Head of caudate nucleus (tissue), 42 donors: ENCODE measurements at regions not wholly inside any gene's neighbourhood (a gene's known extent, or its start where the extent isn't known, plus 50 kb on each side); places are given as distances from the start of the nearest gene placed in this dataset.
"Not testable (repeated sequence)": the region's sequence is repeated elsewhere in the genome, so short reads cannot be mapped to it uniquely, and the experiment has no call there.

Source experiments
- DNase-seq, 42 donors: peaks; one replicate each; pipeline versions ENCODE4 v3.0.0 to v3.0.0-alpha.2; 2020 to 2021; ENCODE audit warnings: mixed read lengths in 7 of 42
- intact Hi-C: fragments of 100-400 bp; cut with DNase I; formaldehyde crosslinking; loops from one replicate; pipeline ENCODE4 v1.15.0; 2022

- DNase-seq: no peak
- intact Hi-C loops: no loop called here
These were observed 1303.3 kb downstream of the ROBO2 start for GRCh38 chr3:78343221-78343620.

GRCh38 chr3:78344267-78344666 lies 1304.4 kb downstream of the ROBO2 start:
- DNase-seq, intact Hi-C loops: not testable (repeated sequence)

DNA sequence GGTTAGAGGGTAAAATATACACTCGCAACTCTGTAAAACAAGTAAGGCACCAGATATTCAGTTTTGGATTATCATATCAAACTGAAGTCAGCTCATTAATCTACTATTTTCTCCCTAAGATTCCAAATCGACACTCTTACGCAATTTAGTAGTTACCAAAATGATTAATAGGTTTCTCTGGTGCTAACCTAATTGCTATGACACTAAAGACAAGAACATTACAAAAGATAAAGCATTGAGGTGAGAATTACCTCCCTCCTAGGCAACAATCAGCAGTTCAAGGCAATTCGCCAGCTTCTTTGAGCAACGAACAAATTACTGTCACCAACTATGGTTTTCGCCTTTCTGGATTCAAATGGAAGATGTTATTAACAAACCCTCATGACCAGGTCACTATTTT lies 1305.0 kb downstream of the ROBO2 start:
- intact Hi-C loops: no loop called here
- no peak for DNase-seq

DNA sequence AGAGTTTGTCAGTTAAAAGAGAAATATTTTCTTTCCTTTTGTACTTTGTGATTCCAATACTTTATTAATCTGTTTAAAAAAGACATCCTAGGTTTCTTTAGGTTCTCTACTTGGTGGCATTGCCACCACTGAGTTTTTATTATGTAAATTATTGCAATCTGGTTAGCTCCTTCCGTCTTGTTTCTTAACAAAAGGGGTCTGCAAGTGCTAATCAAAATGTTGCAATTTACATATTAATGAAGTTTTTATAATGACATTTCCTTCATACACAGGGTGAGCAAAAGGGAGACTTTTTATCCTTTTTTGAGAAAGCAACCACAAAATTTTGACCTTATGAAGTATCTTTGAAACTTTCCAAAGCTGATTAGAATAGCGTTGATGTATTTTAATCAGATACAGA lies 1307.3 kb downstream of the ROBO2 start:
- intact Hi-C loops: no loop called here
- DNase-seq: no peak

DNA sequence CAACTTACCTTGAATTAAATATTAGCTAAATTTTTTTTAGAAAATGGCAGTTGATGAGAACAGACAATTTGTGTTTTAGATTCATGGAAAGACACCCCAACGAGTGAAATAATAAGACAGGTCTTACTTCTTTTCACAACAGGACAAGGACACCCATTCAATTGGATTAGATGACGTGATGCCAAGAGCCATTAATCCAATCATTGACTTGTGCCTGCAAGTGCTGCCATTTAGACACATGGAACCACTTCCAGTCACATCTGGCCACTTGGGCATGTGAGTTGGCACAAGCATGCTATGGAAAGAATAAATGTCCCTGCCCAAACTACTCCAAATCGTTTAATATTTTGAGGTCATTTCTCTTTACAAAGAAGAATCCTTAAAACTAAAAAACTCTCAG lies 1308.8 kb downstream of the ROBO2 start:
- no peak for DNase-seq
- intact Hi-C loops: no loop called here

DNA sequence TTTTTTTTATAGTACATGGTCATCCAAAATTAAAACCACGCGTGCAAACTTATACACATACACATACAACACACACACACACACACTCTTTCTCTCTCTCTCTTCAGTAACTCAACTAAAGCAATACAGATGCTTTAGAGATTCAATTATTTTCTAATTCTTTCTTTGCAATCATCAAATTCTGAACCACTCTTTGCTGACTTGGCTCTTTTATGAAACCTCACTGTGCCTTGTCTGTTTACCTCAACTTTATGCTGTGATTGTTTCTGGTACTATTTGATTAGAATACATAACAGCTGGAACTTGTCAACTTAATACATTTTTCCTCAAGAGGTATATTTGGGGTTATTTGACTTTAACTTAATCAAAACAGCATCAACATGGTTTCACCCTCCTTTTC lies 1309.7 kb downstream of the ROBO2 start:
- intact Hi-C loops: no loop called here
- no peak for DNase-seq

DNA sequence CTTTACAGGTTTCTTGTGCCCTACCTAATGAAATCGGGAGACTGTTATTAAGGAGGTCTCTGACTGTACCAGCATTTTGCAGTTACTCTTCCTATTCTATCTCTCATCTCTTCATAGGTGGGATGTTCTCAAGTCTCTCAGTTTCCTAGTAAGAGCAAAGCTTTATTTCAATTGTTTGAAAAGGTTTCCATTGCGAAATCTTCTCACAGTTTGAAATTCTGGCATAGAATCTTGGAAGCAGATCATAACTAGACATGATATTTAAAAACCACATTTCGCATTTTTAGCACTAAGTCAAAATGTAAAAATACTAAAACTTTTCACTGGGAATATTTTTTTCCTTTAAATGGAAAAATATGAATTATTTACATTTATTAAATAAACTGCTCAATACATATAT lies 1311.4 kb downstream of the ROBO2 start:
- intact Hi-C loops: no loop called here
- DNase-seq: no peak

- intact Hi-C loops: no loop called here
- no peak for DNase-seq
These were observed 1313.3 kb downstream of the ROBO2 start for GRCh38 chr3:78353231-78353630.

DNA sequence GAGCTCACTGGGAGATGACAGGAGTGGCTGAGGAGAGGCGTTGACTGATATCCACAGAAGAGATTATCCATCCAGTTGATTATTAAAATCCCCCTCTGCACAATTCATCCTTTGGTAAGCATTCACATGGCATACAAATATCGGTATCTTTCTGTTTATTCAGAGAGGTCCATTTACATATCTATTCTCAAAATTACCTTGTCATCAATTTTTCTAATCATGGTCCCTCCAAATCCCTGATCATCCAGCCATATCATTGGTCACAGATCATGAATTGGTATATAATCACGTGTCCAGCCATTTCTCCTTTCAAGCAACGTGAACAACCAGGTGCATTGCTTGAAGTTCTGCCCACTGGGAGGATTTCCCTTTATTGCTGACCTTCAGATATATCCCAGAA lies 1321.0 kb downstream of the ROBO2 start:
- intact Hi-C loops: no loop called here
- no peak for DNase-seq

DNA sequence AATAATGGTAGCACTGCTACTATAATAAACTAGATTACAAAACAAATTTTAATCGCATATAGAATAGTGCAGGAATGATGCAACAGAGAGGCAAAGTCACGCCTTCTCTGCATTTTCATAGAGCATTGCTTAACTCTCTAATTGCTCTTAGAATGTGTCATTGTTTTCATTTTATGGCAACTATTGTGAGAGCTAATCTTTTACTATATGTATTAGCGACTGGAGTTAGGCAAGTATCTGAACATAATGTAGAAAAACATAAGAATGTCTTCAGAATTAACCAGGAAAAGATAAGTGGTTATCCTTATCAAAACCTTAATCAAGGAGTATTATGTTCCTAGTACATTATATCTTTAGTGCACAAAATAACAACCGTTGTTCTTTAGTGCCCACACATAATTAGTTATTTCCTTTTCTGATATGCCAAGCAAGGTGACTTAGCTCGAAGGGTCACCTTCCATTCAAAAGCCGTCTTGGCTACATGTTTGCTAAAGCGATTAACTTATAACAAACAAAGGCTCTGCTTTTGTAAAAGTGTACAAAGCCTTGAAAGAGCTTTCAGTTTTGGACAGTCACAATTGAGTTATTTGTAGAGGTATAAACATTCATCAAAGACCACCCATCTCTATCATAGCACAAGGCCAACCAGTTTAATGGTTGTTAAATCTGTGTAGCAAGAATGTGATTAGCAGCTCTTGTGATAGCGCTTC lies 1328.9 kb downstream of the ROBO2 start:
- intact Hi-C loops: no loop called here
- DNase-seq: no peak

DNA sequence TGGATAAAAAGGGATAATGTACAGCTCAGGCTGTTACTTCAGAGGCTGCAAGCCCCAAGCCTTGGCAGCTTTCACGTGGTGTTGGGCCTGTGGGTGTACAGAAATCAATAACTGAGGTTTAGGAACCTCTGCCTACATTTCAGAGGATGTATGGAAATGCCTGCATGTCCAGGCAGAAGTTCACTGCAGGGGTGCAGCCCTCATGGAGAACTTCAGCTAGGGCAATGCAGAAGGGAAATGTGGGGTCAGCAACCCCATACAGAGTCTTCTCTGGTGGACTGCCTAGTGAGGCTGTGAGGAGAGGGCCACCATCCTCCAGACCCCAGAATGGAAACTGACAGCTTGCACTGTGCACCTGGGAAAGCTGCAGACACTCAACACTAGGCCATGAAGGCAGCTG lies 1350.3 kb downstream of the ROBO2 start:
- DNase-seq: no peak
- intact Hi-C loops: no loop called here

- DNase-seq: no peak
- intact Hi-C loops: no loop called here
These were observed 1358.5 kb downstream of the ROBO2 start for GRCh38 chr3:78398401-78398800.

DNA sequence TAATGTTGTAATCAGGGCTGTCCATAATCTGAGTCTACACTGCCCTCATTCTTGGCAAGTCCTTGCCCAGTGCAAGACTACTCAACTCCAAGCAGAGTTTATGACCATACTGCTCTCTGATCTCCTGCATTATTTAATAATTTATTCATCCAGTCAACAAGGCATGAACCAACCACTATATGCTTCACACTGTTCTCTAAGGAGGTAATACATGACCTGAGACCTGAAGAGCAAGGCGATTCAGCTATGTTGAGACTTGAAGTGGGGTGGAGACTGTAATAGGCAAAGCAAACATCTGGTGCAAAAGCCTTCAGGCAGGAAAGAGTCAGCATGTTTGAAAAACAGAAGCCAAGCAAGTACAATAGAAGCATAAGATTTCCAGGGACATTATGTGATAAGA lies 1362.8 kb downstream of the ROBO2 start:
- DNase-seq: no peak
- intact Hi-C loops: no loop called here

GRCh38 chr3:78405745-78406144 lies 1362.1 kb downstream of the ROBO1 start:
- intact Hi-C loops: no loop called here
- no peak for DNase-seq

- DNase-seq: peak in 27 of 42 donors; percentile 1 to 70 (median 24)
- intact Hi-C loops: no loop called here
These were observed 1361.4 kb downstream of the ROBO1 start for GRCh38 chr3:78406396-78406795.

DNA sequence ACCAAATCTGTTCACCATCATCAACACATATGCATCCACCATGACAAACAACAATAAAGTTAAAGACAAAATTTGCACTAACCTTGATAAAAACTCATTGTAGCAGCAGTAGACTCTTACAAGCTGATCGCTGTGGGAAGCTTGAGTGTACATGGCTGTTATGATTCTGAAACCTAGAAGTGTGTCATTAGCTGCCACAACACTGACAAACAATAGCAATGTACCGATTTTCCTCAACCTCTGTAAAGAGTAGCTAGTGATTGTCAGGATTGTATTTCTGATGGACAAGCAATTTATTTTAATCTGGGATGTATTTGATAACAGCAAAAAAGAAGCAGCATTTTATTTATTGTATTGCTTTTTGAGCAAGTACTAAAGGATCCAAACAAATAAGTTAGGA lies 1357.7 kb downstream of the ROBO1 start:
- intact Hi-C loops: no loop called here

DNA sequence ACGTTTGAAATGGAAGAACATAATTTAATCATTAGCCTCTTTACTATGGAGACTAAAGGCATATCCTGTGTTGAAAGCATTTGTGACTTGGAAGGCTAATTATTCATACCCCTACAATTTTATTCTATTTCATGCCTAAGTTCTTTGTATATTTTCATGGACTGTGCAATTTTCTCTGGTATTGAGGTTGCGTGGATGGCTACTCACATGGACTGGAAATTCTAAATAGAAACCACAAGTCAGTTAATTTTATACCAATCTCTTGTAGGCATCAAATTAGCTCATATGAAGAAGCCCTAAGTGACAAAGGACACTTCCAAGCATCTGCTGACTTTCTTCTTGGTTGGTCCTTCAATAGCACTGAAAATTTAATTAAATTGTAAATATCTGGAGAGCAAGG lies 1353.5 kb downstream of the ROBO1 start:
- DNase-seq: no peak
- intact Hi-C loops: no loop called here

More for the DNA sequence above, 1357.7 kb downstream of the ROBO1 start:
- no peak for DNase-seq

DNA sequence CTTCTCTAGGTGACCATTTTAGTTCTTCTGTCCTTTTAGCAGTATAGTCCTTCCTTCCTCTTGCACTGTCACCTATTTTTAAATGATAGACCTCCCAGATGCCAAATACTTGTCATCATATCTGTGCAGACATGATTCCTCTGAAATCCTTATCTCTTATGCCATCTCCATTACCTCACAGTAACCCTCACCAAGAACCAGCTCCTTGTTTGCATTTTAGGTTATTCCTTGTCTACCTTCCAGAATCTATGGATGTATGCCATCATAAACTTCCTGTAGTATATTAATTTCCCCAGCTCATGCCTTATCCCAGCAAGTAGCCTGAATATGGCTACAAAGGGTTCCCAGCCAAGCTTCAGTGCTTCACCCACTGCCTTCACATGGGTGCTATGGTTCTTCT lies 1347.2 kb downstream of the ROBO1 start:
- intact Hi-C loops: no loop called here
- DNase-seq: no peak

DNA sequence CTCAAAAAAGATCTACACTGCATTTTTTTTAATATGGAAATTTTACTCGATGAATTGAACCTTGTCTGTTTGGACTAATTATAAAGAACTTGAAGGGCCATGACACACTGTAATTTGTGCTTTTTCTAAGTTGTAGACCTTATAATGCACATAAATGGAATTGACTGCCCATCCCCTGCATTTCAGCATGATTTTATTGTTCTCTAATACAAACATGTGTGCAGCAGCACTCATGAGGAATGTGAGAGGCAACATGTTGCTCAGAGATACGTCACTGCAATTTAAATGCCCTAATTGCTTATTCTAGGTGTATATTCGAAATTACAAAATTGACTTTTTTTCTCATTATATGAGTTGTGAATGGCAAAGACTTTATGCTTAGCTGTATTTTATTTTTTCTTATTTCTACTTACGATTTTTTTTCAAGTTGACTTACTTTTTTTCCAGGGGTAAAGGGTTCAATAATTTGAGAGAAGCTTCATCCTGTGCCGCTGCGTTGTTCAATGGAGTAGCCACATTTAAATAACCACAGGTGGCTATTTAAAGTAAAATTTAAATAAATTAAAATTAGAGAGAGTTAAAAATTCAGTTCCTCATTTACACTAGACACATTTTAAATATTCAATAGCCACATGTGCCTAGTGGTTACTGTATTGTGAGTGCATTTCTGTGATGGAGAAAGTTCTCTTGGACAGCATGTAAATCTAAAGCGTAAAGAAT lies 1346.4 kb downstream of the ROBO1 start:
- intact Hi-C loops: no loop called here
- no peak for DNase-seq

DNA sequence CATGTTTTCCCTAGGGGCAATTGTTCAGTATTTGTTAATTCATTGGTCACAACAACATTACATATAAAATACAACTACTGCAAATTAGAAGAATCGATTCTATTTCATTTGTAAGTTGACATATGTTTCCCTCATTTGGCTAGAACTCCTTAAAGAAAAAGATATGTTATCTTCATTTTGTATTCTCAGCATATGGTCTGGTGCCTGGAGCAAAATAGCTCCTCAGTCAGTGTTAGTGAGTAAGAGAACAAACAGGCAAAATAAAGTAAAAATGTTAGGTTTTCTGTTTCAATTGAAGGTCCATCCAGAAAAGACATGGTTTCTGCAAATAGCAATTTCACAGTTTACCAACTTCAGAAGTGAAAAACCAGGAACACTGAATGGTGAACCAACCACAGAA lies 1343.1 kb downstream of the ROBO1 start:
- no peak for DNase-seq
- intact Hi-C loops: no loop called here

DNA sequence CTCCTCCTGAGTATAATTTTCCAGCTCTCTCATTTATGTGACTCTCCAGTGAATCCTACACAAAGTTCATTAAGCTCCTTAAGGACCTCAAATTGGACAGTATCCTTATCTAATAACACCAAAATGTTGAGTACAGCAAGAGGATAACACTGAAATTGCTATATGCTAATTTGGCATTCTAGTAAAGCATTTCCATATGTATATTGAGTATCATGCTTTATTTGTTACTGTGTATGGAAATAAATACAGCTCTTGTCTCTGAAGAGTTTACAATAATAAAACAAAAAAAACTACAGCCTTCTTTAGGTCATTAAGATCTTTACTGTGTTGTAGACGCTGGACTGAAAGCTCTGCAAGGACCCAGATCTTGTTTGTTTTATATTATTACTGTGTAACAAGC lies 1341.3 kb downstream of the ROBO1 start:
- intact Hi-C loops: no loop called here
- no peak for DNase-seq
